Lower lobe of right lung (tissue), 2 donors: ENCODE measurements at regions not wholly inside any gene's neighbourhood (a gene's known extent, or its start where the extent isn't known, plus 50 kb on each side); places are given as distances from the start of the nearest gene placed in this dataset.

Experiments
- ATAC-seq, 2 donors: fragments of 200-7000 bp; cut with Tn5 transposase; one replicate each; pipeline ENCODE4 v1.9.1; 2020 to 2022; ENCODE audit warnings: mild to moderate bottlenecking in 2 of 2, moderate library complexity in 2 of 2
- DNase-seq: peaks from one replicate; pipeline ENCODE4 v3.0.0-alpha.2; 2020
- H3K27ac ChIP-seq: fragments of 200-600 bp; one replicate; pipeline ENCODE4 v1.8.0; 2022
- H3K27me3 ChIP-seq: fragments of 200-600 bp; one replicate; pipeline ENCODE4 v1.8.0; 2022; ENCODE audit warnings: low read depth
- H3K36me3 ChIP-seq: fragments of 200-600 bp; one replicate; pipeline ENCODE4 v1.8.0; 2022; ENCODE audit warnings: mild to moderate bottlenecking
- H3K4me1 ChIP-seq: fragments of 200-600 bp; one replicate; pipeline ENCODE4 v1.8.0; 2022
- H3K4me3 ChIP-seq: fragments of 200-600 bp; one replicate; pipeline ENCODE4 v1.8.0; 2022; ENCODE audit warnings: mild to moderate bottlenecking
- H3K9me3 ChIP-seq: fragments of 200-600 bp; one replicate; pipeline ENCODE4 v1.8.0; 2022
- CTCF ChIP-seq: fragments of 200-600 bp; IDR thresholded peaks from one replicate; pipeline ENCODE4 v1.8.0; 2022; ENCODE audit warnings: antibody characterized with exemption, mild to moderate bottlenecking
- intact Hi-C: fragments of 100-400 bp; cut with DNase I; formaldehyde crosslinking; loops from one replicate; pipeline ENCODE4 v1.11.0; 2022
- donor health status: DM: no; HTN: yes; CAD: no; lungs with severe emphysema.

GRCh38 chr6:26157251-26158075, 70.2 kb downstream of the HFE start:
- no peak for TF ChIP-seq CTCF
- Histone ChIP-seq H3K27me3 (no peaks in the 10 kb centered on the region), H3K9me3 (no peaks in the 10 kb centered on the region), H3K27ac (peak overlapping the region; percentile 99), H3K4me3 (peak overlapping the region; percentile 72), H3K36me3 (no peaks in the 10 kb centered on the region), H3K4me1 (peaks cover 7% of the 10 kb centered on the region)
- intact Hi-C loops, result no loop called here
- ATAC-seq (peak; percentile 89 to 92), DNase-seq (no peak)

- Histone ChIP-seq H3K9me3 (no peaks in the 10 kb centered on the region), H3K4me3 (peak overlapping the region; percentile 72), H3K27me3 (no peaks in the 10 kb centered on the region), H3K36me3 (no peaks in the 10 kb centered on the region), H3K27ac (peak overlapping the region; percentile 99), H3K4me1 (peaks cover 7% of the 10 kb centered on the region)
- intact Hi-C loops, result no loop called here
- DNase-seq, result peak; percentile 78
- ATAC-seq, result peak; percentile 75 to 79
- no peak for TF ChIP-seq CTCF
Measured at GRCh38 chr6:26158076-26158580, 70.9 kb downstream of the HFE start.

GRCh38 chr6:26158581-26159356, 71.5 kb downstream of the HFE start:
- Histone ChIP-seq H3K27ac (peak overlapping the region; percentile 99), H3K9me3 (no peaks in the 10 kb centered on the region), H3K4me1 (peaks cover 7% of the 10 kb centered on the region), H3K27me3 (no peaks in the 10 kb centered on the region), H3K4me3 (peak overlapping the region; percentile 72), H3K36me3 (no peaks in the 10 kb centered on the region)
- DNase-seq (peak; percentile 87), ATAC-seq (peak; percentile 57)
- TF ChIP-seq CTCF, result no peak
- intact Hi-C loops, result no loop called here

- DNase-seq (no peak), ATAC-seq (no peak)
- no peaks in the 10 kb centered on the region for H3K27me3 ChIP-seq
Measured at GRCh38 chr6:26159357-26160273, 72.4 kb downstream of the HFE start.

More at GRCh38 chr6:26159357-26160273, 72.4 kb downstream of the HFE start:
- H3K9me3 ChIP-seq, result no peaks in the 10 kb centered on the region
- intact Hi-C loops, result no loop called here
- H3K27ac ChIP-seq, result peak overlapping the region; percentile 99
- H3K4me1 ChIP-seq, result peaks cover 7% of the 10 kb centered on the region
- H3K36me3 ChIP-seq, result no peaks in the 10 kb centered on the region
- no peak for TF ChIP-seq CTCF
- peak overlapping the region; percentile 72 for H3K4me3 ChIP-seq
